Skin epidermis (tissue), 12 donors: ENCODE measurements at regions not wholly inside any gene's neighbourhood (a gene's known extent, or its start where the extent isn't known, plus 50 kb on each side); places are given as distances from the start of the nearest gene placed in this dataset.
"Not testable (repeated sequence)": the region's sequence is repeated elsewhere in the genome, so short reads cannot be mapped to it uniquely, and the experiment has no call there.

ENCODE experiments used
- H3K27ac ChIP-seq, 21 experiments: fragments of 200-600 bp; sonication (generic) in 11 of 21; one replicate each; pipeline ENCODE4 v1.5.0; 2020; ENCODE audit warnings: mild to moderate bottlenecking in 3 of 21, inconsistent platforms in 2 of 21, moderate library complexity in 2 of 21
- H3K4me3 ChIP-seq, 7 experiments: fragments of 200-600 bp; sonication (generic) in 2 of 7; one replicate each; pipeline ENCODE4 v1.5.0; 2020; ENCODE audit warnings: inconsistent platforms in 2 of 7, mild to moderate bottlenecking in 2 of 7, moderate library complexity in 1 of 7

- H3K4me3 ChIP-seq = no peak overlapping the region
- no peak overlapping the region for H3K27ac ChIP-seq
Observed at GRCh38 chr4:24181005-24181404, 291.2 kb upstream of the PPARGC1A start.

- H3K27ac ChIP-seq = no peak overlapping the region
Observed at GRCh38 chr4:24180586-24180985, 290.7 kb upstream of the PPARGC1A start.

GRCh38 chr4:24179201-24179840, 289.5 kb upstream of the PPARGC1A start:
- Histone ChIP-seq H3K4me3 (no peak overlapping the region), H3K27ac (no peak overlapping the region)

More at GRCh38 chr4:24180586-24180985, 290.7 kb upstream of the PPARGC1A start:
- no peak overlapping the region for H3K4me3 ChIP-seq

GRCh38 chr4:24177443-24177842, 287.6 kb upstream of the PPARGC1A start:
- not testable (repeated sequence) for H3K27ac ChIP-seq, H3K4me3 ChIP-seq

- Histone ChIP-seq H3K4me3 (no peak overlapping the region), H3K27ac (no peak overlapping the region)
Observed at GRCh38 chr4:24175707-24176106, 285.9 kb upstream of the PPARGC1A start.

- Histone ChIP-seq H3K4me3 (no peak overlapping the region), H3K27ac (no peak overlapping the region)
Observed at GRCh38 chr4:24174602-24175001, 284.8 kb upstream of the PPARGC1A start.

GRCh38 chr4:24172406-24172805, 282.6 kb upstream of the PPARGC1A start:
- Histone ChIP-seq H3K27ac (no peak overlapping the region), H3K4me3 (no peak overlapping the region)

GRCh38 chr4:24169956-24170355, 280.1 kb upstream of the PPARGC1A start:
- no peak overlapping the region for H3K27ac ChIP-seq

GRCh38 chr4:24168658-24169057, 278.8 kb upstream of the PPARGC1A start:
- Histone ChIP-seq H3K4me3 (no peak overlapping the region), H3K27ac (no peak overlapping the region)

More at GRCh38 chr4:24169956-24170355, 280.1 kb upstream of the PPARGC1A start:
- H3K4me3 ChIP-seq = no peak overlapping the region

GRCh38 chr4:24166501-24166900, 276.7 kb upstream of the PPARGC1A start:
- no peak overlapping the region for H3K27ac ChIP-seq
- no peak overlapping the region for H3K4me3 ChIP-seq

- H3K4me3 ChIP-seq = no peak overlapping the region
- H3K27ac ChIP-seq = no peak overlapping the region
Observed at GRCh38 chr4:24164797-24165196, 274.9 kb upstream of the PPARGC1A start.

- no peak overlapping the region for H3K4me3 ChIP-seq
- no peak overlapping the region for H3K27ac ChIP-seq
Observed at GRCh38 chr4:24164054-24164693, 274.3 kb upstream of the PPARGC1A start.

- no peak overlapping the region for H3K27ac ChIP-seq
- no peak overlapping the region for H3K4me3 ChIP-seq
Observed at GRCh38 chr4:24163314-24163713, 273.5 kb upstream of the PPARGC1A start.

- H3K27ac ChIP-seq = no peak overlapping the region
- H3K4me3 ChIP-seq = no peak overlapping the region
Observed at GRCh38 chr4:24160358-24160757, 270.5 kb upstream of the PPARGC1A start.

GRCh38 chr4:24158031-24158430, 268.2 kb upstream of the PPARGC1A start:
- H3K27ac ChIP-seq = no peak overlapping the region
- no peak overlapping the region for H3K4me3 ChIP-seq

GRCh38 chr4:24150034-24150433, 260.2 kb upstream of the PPARGC1A start:
- Histone ChIP-seq H3K27ac (no peak overlapping the region), H3K4me3 (no peak overlapping the region)

GRCh38 chr4:24146127-24146526, 256.3 kb upstream of the PPARGC1A start:
- Histone ChIP-seq H3K27ac (no peak overlapping the region), H3K4me3 (no peak overlapping the region)

GRCh38 chr4:24145591-24145990, 255.7 kb upstream of the PPARGC1A start:
- H3K27ac ChIP-seq = no peak overlapping the region
- no peak overlapping the region for H3K4me3 ChIP-seq

GRCh38 chr4:24144381-24144780, 254.5 kb upstream of the PPARGC1A start:
- no peak overlapping the region for H3K27ac ChIP-seq
- no peak overlapping the region for H3K4me3 ChIP-seq

GRCh38 chr4:24143741-24144140, 253.9 kb upstream of the PPARGC1A start:
- Histone ChIP-seq H3K4me3 (no peak overlapping the region), H3K27ac (no peak overlapping the region)

- Histone ChIP-seq H3K27ac (no peak overlapping the region), H3K4me3 (no peak overlapping the region)
Observed at GRCh38 chr4:24141836-24142235, 252.0 kb upstream of the PPARGC1A start.

- Histone ChIP-seq H3K27ac (no peak overlapping the region), H3K4me3 (no peak overlapping the region)
Observed at GRCh38 chr4:24140892-24141291, 251.0 kb upstream of the PPARGC1A start.
